ENCODE measurements at regions not wholly inside any gene's neighbourhood (a gene's known extent, or its start where the extent isn't known, plus 50 kb on each side); places are given as distances from the start of the nearest gene placed in this dataset.

- TF ChIP-seq CTCF (IDR thresholded peaks at IDR 0.05; ENCODE audit: low read depth, low read length): no peak
- no peak for TF ChIP-seq EZH2phosphoT487 (IDR thresholded peaks at IDR 0.05; ENCODE audit: low read depth)
These were observed 81.0 kb upstream of the CCDC150 start for GRCh38 chr2:196558497-196558896.

All from OCI-LY3 (cell line).